ENCODE measurements at regions not wholly inside any gene's neighbourhood (a gene's known extent, or its start where the extent isn't known, plus 50 kb on each side); places are given as distances from the start of the nearest gene placed in this dataset.

GRCh38 chr18:24959051-24959476, 392.9 kb downstream of the ZNF521 start:
- no peak overlapping the region for H3K4me3 ChIP-seq (replicated peaks in 1 of 2; ENCODE audit: low read depth in 2 of 2, low read length in 2 of 2)
- no peak for TF ChIP-seq CTCF (IDR thresholded peaks at IDR 0.05; ENCODE audit: low read depth, low read length)
- DNase-seq (ENCODE audit: low read depth in 2 of 2) = no peak

GRCh38 chr18:24964216-24964615, 387.8 kb downstream of the ZNF521 start:
- TF ChIP-seq CTCF (IDR thresholded peaks at IDR 0.05; ENCODE audit: low read depth, low read length) = no peak
- no peak for DNase-seq (ENCODE audit: low read depth in 2 of 2)
- no peak overlapping the region for H3K4me3 ChIP-seq (replicated peaks in 1 of 2; ENCODE audit: low read depth in 2 of 2, low read length in 2 of 2)

GRCh38 chr18:24968238-24968775, 383.7 kb downstream of the ZNF521 start:
- no peak overlapping the region for H3K4me3 ChIP-seq (replicated peaks in 1 of 2; ENCODE audit: low read depth in 2 of 2, low read length in 2 of 2)
- TF ChIP-seq CTCF (IDR thresholded peaks at IDR 0.05; ENCODE audit: low read depth, low read length) = no peak
- no peak for DNase-seq (ENCODE audit: low read depth in 2 of 2)

- no peak for DNase-seq (ENCODE audit: low read depth in 2 of 2)
- TF ChIP-seq CTCF (IDR thresholded peaks at IDR 0.05; ENCODE audit: low read depth, low read length) = no peak
- no peak overlapping the region for H3K4me3 ChIP-seq (replicated peaks in 1 of 2; ENCODE audit: low read depth in 2 of 2, low read length in 2 of 2)
These were observed 379.4 kb downstream of the ZNF521 start for GRCh38 chr18:24972577-24972976.

GRCh38 chr18:24974431-24974830, 377.5 kb downstream of the ZNF521 start:
- H3K4me3 ChIP-seq (replicated peaks in 1 of 2; ENCODE audit: low read depth in 2 of 2, low read length in 2 of 2) = no peak overlapping the region
- no peak for TF ChIP-seq CTCF (IDR thresholded peaks at IDR 0.05; ENCODE audit: low read depth, low read length)
- DNase-seq (ENCODE audit: low read depth in 2 of 2) = no peak

- DNase-seq (ENCODE audit: low read depth in 2 of 2) = no peak
- no peak for TF ChIP-seq CTCF (IDR thresholded peaks at IDR 0.05; ENCODE audit: low read depth, low read length)
- no peak overlapping the region for H3K4me3 ChIP-seq (replicated peaks in 1 of 2; ENCODE audit: low read depth in 2 of 2, low read length in 2 of 2)
These were observed 376.2 kb downstream of the ZNF521 start for GRCh38 chr18:24975496-24976372.

Measured in cardiac fibroblast (primary cell).